ENCODE measurements at regions not wholly inside any gene's neighbourhood (a gene's known extent, or its start where the extent isn't known, plus 50 kb on each side); places are given as distances from the start of the nearest gene placed in this dataset.
A peak's percentile ranks its signal among the peaks of the same experiment; 100 is the strongest.

DNA sequence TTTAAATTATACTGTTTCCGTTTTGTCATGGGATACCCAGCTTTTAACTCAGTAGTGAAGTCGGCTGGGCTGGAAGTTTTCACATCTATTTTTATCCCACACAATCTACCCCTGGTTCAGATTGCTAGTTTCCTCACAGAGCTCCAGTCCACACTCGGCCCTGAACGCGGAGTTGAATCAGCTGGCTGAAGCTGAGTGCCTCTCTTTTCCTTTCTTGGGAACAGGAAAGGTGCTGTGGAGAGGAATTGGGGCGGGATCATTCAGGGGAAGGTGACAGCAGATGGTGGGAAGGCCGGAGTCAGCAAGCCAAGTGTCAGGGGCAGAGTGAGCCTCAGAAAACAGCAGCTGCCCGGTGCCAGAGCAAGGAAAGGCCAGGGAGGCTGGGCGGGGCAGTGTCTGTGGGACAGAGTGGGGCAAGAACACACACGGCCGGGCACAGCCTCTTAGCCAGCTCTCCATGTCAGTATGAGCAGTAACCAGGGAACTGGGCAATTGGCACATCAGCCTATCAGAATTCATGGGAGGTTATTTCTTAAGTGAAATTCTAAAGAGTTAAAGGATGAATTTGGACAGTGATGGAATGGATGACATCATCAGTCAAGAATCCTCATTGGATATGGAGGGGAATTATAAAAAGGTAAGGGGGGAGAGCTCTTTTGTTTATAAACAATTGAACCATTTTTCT is 135.7 kb upstream of the IL12A start:
- no peak overlapping the region for H2AFZ ChIP-seq

DNA sequence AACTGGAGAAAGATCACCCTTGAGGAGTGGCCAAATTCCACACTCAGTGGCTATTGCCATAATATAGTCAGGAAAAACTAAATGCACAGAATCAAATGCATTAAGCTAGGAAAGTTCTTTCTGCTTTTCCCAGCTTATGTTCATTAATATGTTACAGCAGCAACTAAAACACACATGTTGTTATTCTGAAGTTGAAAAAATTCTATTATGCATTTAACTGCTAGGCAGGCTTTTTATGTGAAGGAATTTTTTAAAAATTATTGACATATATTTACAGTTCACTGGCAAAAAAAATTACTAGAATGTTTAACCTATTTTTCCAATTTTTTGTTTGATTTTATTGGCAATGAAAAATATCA is 135.2 kb upstream of the IL12A start:
- Histone ChIP-seq H3K36me3 (ENCODE audit: insufficient read depth) (no peaks in the 10 kb centered on the region), H3K4me2 (no peak overlapping the region), H4K20me1 (replicated peaks; ENCODE audit: insufficient read depth) (no peaks in the 10 kb centered on the region), H2AFZ (no peak overlapping the region), H3K4me1 (ENCODE audit: insufficient read depth) (peaks cover 17% of the 10 kb centered on the region), H3K9me2 (ENCODE audit: insufficient read depth) (no peaks in the 10 kb centered on the region), H3K27me3 (ENCODE audit: insufficient read depth) (no peaks in the 10 kb centered on the region), H3K4me3 (no peak overlapping the region), H3F3A (replicated peaks; ENCODE audit: low read depth) (no peaks in the 10 kb centered on the region), H3K27ac (ENCODE audit: low read depth) (no peak overlapping the region), H3K79me2 (replicated peaks; ENCODE audit: insufficient read depth) (peaks cover 49% of the 10 kb centered on the region)
- no peak for ATAC-seq
- Mint-ChIP-seq H3K9me3 (no peaks in the 10 kb centered on the region), H3K36me3 (ENCODE audit: low read depth) (peaks cover 15% of the 10 kb centered on the region), H3K4me1 (peaks cover 29% of the 10 kb centered on the region), H3K27ac (no peak overlapping the region), H3K27me3 (ENCODE audit: insufficient read depth, low read depth, poor library complexity) (peaks cover 5% of the 10 kb centered on the region), H3K4me3 (no peak overlapping the region)
- TF ChIP-seq EZH2phosphoT487 (IDR thresholded peaks at IDR 0.05; ENCODE audit: unreplicated experiment) (no peak), CREB1 (CRISPR knock-in tag; IDR thresholded peaks at IDR 0.05; ENCODE audit: low read depth) (no peak), JUNB (IDR thresholded peaks at IDR 0.05; ENCODE audit: unreplicated experiment) (no peak), POLR2AphosphoS5 (IDR thresholded peaks at IDR 0.05; ENCODE audit: low read depth) (no peak), STAT1 (IDR thresholded peaks at IDR 0.05; ENCODE audit: unreplicated experiment) (no peak), ZNF331 (CRISPR knock-in tag; IDR thresholded peaks at IDR 0.05; ENCODE audit: low read depth) (no peak)
- TF ChIP-seq, protein P1, sequence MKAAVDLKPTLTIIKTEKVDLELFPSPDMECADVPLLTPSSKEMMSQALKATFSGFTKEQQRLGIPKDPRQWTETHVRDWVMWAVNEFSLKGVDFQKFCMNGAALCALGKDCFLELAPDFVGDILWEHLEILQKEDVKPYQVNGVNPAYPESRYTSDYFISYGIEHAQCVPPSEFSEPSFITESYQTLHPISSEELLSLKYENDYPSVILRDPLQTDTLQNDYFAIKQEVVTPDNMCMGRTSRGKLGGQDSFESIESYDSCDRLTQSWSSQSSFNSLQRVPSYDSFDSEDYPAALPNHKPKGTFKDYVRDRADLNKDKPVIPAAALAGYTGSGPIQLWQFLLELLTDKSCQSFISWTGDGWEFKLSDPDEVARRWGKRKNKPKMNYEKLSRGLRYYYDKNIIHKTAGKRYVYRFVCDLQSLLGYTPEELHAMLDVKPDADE (IDR thresholded peaks at IDR 0.05): no peak
- TF ChIP-seq, protein P2, sequence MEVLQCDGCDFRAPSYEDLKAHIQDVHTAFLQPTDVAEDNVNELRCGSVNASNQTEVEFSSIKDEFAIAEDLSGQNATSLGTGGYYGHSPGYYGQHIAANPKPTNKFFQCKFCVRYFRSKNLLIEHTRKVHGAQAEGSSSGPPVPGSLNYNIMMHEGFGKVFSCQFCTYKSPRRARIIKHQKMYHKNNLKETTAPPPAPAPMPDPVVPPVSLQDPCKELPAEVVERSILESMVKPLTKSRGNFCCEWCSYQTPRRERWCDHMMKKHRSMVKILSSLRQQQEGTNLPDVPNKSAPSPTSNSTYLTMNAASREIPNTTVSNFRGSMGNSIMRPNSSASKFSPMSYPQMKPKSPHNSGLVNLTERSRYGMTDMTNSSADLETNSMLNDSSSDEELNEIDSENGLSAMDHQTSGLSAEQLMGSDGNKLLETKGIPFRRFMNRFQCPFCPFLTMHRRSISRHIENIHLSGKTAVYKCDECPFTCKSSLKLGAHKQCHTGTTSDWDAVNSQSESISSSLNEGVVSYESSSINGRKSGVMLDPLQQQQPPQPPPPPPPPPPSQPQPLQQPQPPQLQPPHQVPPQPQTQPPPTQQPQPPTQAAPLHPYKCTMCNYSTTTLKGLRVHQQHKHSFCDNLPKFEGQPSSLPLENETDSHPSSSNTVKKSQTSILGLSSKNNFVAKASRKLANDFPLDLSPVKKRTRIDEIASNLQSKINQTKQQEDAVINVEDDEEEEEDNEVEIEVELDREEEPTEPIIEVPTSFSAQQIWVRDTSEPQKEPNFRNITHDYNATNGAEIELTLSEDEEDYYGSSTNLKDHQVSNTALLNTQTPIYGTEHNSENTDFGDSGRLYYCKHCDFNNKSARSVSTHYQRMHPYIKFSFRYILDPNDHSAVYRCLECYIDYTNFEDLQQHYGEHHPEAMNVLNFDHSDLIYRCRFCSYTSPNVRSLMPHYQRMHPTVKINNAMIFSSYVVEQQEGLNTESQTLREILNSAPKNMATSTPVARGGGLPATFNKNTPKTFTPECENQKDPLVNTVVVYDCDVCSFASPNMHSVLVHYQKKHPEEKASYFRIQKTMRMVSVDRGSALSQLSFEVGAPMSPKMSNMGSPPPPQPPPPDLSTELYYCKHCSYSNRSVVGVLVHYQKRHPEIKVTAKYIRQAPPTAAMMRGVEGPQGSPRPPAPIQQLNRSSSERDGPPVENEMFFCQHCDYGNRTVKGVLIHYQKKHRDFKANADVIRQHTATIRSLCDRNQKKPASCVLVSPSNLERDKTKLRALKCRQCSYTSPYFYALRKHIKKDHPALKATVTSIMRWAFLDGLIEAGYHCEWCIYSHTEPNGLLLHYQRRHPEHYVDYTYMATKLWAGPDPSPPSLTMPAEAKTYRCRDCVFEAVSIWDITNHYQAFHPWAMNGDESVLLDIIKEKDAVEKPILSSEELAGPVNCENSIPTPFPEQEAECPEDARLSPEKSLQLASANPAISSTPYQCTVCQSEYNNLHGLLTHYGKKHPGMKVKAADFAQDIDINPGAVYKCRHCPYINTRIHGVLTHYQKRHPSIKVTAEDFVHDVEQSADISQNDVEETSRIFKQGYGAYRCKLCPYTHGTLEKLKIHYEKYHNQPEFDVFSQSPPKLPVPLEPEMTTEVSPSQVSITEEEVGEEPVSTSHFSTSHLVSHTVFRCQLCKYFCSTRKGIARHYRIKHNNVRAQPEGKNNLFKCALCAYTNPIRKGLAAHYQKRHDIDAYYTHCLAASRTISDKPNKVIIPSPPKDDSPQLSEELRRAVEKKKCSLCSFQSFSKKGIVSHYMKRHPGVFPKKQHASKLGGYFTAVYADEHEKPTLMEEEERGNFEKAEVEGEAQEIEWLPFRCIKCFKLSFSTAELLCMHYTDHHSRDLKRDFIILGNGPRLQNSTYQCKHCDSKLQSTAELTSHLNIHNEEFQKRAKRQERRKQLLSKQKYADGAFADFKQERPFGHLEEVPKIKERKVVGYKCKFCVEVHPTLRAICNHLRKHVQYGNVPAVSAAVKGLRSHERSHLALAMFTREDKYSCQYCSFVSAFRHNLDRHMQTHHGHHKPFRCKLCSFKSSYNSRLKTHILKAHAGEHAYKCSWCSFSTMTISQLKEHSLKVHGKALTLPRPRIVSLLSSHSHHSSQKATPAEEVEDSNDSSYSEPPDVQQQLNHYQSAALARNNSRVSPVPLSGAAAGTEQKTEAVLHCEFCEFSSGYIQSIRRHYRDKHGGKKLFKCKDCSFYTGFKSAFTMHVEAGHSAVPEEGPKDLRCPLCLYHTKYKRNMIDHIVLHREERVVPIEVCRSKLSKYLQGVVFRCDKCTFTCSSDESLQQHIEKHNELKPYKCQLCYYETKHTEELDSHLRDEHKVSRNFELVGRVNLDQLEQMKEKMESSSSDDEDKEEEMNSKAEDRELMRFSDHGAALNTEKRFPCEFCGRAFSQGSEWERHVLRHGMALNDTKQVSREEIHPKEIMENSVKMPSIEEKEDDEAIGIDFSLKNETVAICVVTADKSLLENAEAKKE (CRISPR knock-in tag; IDR thresholded peaks at IDR 0.05): no peak
- no peak for DNase-seq (ENCODE audit: low spot score)

More for the DNA sequence above, 135.7 kb upstream of the IL12A start:
- Histone ChIP-seq H3K4me2 (peak overlapping the region; percentile 48), H3K79me2 (replicated peaks; ENCODE audit: insufficient read depth) (peaks cover 55% of the 10 kb centered on the region), H4K20me1 (replicated peaks; ENCODE audit: insufficient read depth) (no peaks in the 10 kb centered on the region), H3K27me3 (ENCODE audit: insufficient read depth) (no peaks in the 10 kb centered on the region), H3K9me2 (ENCODE audit: insufficient read depth) (no peaks in the 10 kb centered on the region), H3K36me3 (ENCODE audit: insufficient read depth) (no peaks in the 10 kb centered on the region), H3K27ac (ENCODE audit: low read depth) (peak overlapping the region; percentile 77), H3K4me3 (no peak overlapping the region), H3F3A (replicated peaks; ENCODE audit: low read depth) (no peaks in the 10 kb centered on the region), H3K4me1 (ENCODE audit: insufficient read depth) (peaks cover 17% of the 10 kb centered on the region)
- DNase-seq (ENCODE audit: low spot score) (peak; percentile 60), ATAC-seq (peak; percentile 80)
- peaks cover 20% of the 10 kb centered on the region for H3K36me3 Mint-ChIP-seq (ENCODE audit: low read depth)
- peaks cover 29% of the 10 kb centered on the region for H3K4me1 Mint-ChIP-seq
- peak overlapping the region; percentile 15; the same call in 1 of the 3 replicates for H3K4me3 Mint-ChIP-seq
- H3K27me3 Mint-ChIP-seq (ENCODE audit: insufficient read depth, low read depth, poor library complexity): peaks cover 5% of the 10 kb centered on the region
- H3K9me3 Mint-ChIP-seq: peaks cover 5% of the 10 kb centered on the region; the same call in 1 of the 3 replicates
- TF ChIP-seq STAT1 (IDR thresholded peaks at IDR 0.05; ENCODE audit: unreplicated experiment) (no peak), EZH2 (IDR thresholded peaks at IDR 0.05; ENCODE audit: low read depth, unreplicated experiment) (no peak), JUNB (IDR thresholded peaks at IDR 0.05; ENCODE audit: unreplicated experiment) (no peak), POLR2AphosphoS5 (IDR thresholded peaks at IDR 0.05; ENCODE audit: low read depth) (no peak), ZNF331 (CRISPR knock-in tag; IDR thresholded peaks at IDR 0.05; ENCODE audit: low read depth) (no peak), NANOG (IDR thresholded peaks at IDR 0.05; ENCODE audit: borderline replicate concordance) (no peak), CREB1 (CRISPR knock-in tag; IDR thresholded peaks at IDR 0.05; ENCODE audit: low read depth) (no peak)
- TF ChIP-seq, protein P1 (IDR thresholded peaks at IDR 0.05): no peak
- peak overlapping the region; percentile 89 for H3K27ac Mint-ChIP-seq
